ENCODE measurements at regions not wholly inside any gene's neighbourhood (a gene's known extent, or its start where the extent isn't known, plus 50 kb on each side); places are given as distances from the start of the nearest gene placed in this dataset.

GRCh38 chr6:135568379-135568778 lies 70.8 kb upstream of the AHI1 start:
- TF ChIP-seq CTCF (IDR thresholded peaks at IDR 0.05) (no peak), EP300 (IDR thresholded peaks at IDR 0.05) (peak in 1 of 2 donors; percentile 72)
